HG03442 (cell line): ENCODE measurements at regions not wholly inside any gene's neighbourhood (a gene's known extent, or its start where the extent isn't known, plus 50 kb on each side); places are given as distances from the start of the nearest gene placed in this dataset.

Experiments used
- ATAC-seq: cut with Tn5 transposase; IDR thresholded peaks from one replicate; pipeline ENCODE4 v1.9.1; 2021; ENCODE audit warnings: mild to moderate bottlenecking, moderate library complexity; ENCODE audit not compliant: unreplicated experiment

DNA sequence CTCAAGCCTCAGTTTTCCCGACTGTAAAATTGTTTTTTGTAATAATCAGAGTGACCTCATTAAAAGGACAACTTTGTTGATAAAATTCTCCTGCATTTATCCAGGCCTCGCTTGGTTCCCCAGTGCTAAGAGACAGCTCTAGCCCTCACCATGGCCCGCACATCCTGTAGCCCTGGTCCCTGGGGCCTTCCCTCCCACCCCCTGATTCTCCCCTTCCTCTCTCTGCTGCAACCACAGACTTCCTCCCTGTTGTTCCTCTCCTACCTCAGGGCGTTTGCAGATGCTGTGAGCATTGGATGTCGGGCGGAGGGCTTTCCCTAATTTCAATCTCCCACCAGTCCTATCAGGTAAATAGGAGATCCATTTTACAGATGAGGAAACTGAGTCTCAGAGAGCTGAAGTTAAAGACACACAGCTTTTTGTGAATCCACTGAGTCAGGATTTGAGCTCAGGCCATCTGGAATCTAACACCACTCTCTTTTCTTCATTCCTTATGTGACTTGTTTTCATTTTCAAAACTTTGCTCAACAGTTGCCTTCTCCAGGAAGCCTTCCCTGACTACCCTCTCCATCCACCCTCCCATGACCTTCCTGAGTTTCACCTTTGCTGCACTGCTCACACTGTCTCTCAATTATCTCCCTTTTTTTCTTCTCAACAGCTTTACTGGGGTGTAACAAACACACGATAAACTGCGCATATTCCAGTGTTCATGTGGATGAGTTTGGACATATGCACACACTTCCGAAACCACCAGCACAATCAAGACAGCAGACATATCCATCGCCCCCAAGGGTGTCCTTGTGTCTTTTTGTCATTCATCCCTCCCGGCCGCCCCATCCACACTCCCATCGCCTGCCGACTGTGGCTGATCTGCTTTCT lies 107.1 kb downstream of the CEBPB start:
- no peak for ATAC-seq

GRCh38 chr20:50298554-50299324 lies 108.1 kb downstream of the CEBPB start:
- no peak for ATAC-seq

DNA sequence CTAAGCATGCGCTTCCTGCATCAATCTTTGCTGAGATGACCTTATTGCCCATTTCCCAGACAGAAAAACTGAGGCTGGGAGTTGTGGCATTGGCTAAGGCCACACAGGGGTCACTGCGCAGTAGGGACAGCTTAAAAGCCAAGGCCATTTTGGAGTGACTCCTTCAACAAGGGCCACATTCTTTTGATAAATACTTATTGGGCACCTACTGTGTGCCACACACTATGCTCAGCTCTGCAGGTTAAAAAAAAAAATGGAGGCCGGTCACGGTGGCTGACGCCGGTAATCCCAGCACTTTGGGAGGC lies 108.6 kb downstream of the CEBPB start:
- ATAC-seq = no peak

- no peak for ATAC-seq
These were observed 110.5 kb downstream of the CEBPB start for GRCh38 chr20:50301165-50301564.

DNA sequence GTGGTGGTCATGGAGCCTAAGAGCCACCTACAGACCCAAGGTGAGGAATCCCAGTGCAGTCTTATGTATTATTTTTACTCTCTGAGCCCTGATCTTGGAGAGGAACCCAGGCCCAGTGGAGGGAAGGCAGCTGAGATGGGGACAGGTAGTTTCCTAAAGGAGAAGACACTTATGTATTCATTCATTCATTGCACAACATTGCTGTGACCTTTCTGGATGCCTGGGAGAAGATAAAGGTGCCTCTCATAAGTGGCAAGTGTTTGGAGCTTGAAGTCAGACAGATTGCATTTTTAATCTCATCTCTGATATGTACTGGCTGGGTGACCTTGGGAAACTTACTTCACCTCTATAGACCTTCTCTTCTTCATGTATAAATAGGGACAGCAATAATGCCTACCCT lies 111.1 kb downstream of the CEBPB start:
- no peak for ATAC-seq

GRCh38 chr20:50302341-50303057 lies 111.9 kb downstream of the CEBPB start:
- no peak for ATAC-seq

GRCh38 chr20:50303573-50304500 lies 113.2 kb downstream of the CEBPB start:
- ATAC-seq = no peak

DNA sequence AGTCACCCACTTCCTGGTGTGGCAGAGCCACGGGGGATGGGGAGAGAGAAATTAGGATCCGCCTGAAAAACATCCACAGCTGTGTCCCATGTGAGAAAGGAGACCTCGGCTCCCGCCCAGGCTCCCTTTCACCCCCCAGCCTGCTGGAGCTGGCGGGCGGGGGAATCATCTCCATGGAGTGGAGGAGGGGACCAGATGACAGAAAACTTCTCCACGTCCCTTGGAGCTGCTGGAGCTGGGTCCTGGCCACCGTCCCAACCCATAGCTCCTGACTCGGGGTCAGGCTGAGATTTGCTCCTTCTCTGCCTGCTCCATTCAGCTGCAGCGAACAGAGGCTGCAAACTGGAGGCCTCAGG lies 113.8 kb downstream of the CEBPB start:
- ATAC-seq = no peak

DNA sequence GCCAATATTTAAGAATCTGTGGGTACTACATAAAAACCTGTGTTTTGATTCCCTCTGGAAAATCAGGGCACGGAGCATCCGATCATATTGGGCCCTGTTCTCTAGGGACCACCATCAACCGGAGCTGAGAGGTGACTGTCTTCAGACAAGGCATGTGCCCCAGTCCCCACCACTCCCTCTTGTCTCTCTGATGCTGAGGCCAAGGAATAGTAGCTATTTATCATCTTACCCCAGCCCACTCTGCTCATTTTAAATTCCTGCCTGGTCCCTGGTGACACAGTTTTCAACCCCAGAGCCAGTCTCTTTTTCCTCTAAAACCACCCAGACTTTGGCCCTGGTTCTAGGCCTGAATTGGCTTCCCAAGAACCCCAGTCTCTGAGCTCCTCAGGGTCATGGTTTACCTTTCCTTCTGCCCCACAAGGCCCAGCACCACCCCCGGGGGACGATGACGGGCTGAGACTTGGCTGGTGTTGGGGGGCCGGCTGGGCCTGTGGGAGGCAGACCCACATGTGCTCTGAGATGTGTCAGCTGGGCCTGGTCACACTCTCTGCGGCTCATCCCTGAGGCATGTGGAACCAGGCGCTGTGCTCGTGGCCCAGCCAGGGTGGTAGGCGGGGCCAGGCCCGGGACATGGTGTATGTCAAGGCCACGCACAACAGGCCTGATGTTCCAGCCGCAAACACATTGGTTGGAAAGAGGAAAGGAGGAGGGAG lies 114.4 kb downstream of the CEBPB start:
- ATAC-seq = no peak

DNA sequence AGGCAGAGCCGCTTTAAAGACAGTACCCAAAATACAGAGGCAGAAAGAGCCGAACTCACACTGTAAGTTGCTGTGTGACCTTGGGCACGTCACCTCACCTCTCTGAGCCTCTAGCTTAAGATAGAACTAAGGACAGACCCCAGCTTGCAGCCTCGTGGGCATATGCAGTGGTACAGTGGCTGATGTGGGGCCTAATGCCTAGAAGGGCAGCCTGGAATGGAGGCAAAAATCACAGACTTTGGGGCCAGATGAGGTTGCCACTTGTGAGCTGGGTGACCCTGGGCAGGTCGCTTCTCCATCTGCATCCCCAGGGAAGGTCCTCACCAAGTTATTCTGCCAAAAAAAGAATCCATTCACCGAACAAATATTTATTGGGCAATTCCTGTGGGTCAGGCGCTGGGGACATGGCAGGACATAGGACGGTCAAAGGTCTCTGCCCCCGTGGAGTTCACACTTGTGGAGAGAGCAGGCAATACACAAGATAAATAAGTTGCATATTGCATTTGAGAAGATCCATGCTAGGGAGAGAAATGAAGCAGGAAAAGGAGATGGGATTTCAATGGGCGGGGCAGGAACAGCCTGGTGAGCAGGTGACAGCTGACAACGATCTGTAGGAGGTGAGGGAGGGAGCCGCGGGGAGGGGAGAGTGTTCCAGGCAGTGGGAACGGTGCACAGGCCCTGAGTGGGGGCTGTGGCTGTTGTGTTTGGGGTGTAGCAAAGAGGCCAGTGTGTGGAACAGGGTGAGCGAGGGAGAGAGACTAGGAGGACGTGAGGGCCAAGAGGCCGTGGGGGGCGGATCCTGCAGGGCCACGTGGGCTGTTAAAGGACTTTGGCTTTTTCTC lies 115.2 kb downstream of the CEBPB start:
- ATAC-seq = no peak

GRCh38 chr20:50306478-50307423 lies 116.1 kb downstream of the CEBPB start:
- no peak for ATAC-seq

DNA sequence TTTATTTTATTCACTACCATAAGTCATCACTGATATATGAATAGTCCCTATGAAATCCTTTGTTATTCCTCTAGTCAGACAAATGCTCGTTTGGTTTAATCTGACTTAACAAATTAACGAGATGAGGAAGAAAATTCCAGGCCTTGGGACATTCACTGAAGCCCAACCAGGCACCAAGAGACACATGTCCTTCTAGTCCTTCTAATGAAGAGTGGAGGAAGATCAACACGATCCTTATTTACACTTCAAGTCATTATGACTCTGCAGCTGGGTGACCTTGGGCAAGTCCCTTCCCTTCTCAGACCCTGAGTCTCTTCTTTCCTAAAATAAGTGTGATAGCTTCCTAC lies 117.5 kb downstream of the CEBPB start:
- no peak for ATAC-seq

DNA sequence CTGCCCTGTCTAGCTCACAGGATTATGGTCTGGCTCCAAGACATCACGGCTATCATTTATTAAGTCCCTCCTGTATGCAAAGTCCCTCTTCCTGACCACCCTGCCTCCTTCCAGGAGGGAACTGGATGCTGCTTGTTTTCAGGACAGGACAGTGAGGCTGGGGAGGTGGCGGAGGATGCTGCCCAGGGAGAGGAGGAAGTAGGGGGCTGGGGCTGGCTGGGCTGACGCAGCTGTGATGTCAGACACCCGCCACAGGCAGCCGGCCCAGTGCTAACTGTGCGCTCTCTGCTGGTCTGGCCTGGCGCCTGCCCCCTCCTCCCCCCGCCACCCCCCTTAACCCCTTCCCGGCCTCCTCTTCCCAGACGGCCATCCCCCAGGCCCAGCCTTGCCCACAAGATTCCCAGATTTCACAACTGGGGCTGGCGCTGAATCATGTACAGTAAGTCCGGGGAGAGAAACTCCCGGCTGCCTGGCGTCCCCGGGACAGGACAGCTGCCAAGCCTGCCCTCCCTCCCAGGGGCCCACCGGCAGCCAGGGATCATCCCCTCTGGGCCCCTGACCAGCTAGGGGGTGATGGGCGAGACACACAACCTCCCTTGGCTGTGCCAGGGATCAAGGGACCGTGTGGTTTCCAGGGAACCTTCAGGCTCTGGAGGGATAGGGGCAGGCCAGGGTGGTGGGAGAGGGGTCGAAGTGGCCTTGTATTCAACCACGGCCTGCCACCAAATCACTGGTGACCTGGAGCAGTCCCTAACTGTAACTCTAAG lies 118.1 kb downstream of the CEBPB start:
- no peak for ATAC-seq

- ATAC-seq = no peak
These were observed 118.7 kb downstream of the CEBPB start for GRCh38 chr20:50309280-50309763.

DNA sequence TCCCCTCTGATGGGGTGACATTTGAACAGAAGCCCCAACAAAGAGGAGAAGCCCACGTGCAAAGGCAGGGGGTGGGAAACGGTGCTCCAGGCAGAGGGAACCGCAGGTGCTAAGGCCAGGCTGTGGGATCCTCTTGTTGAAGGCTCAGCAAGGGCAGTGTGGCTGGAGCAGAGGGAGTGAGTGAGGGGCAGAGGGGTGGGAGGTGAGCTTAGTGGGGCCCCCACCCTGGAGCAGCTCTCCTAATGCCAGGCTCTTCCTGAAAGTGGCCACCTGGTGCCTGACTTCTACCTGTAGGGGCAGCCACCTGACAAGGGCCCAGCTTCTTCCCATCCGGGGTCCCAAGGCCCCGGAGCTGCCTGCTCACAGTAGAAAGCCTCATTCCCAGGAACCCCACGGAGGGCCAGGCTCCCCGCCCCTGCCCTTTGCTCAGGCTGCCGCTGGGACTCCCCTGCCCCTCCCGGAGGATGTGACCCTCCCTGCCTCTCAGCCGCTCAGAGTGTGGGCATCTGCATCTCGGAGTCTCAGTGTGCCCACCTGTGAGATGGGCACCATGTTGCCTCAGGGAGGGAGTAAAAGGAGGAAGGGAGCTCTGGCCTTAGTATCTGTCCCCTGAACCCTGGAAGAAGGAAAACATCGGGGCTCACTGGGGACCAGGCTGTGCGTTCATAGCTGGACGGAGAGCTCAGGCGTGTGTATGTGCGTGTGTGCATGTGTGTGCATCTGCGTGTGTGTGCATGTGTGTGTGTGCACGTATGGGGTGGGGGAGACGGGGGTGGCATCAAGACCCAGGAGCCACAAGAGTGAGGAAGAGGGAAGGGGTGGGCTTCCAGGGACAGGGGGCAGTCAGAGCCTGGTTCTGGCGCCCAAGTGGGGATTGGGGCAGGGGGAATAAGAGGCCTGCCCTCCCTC lies 119.4 kb downstream of the CEBPB start:
- no peak for ATAC-seq

DNA sequence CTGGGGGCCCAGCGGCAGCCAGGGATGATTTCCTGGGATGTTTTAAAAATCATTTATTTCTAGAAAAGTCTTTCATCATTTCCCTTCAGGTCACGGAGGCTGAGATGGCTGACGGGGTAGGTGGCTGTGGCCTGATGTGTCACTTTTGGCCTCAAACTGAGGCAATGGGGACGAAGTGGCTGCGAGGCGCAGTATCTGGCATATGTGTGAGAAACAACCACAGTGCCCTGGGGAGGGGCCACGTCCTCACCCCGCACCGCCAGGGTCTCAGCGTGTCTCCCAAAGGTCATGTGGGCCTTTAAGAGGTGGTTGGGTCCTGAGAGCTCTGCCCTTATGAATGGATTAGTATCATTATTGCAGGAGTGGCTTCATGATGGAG lies 120.0 kb downstream of the CEBPB start:
- no peak for ATAC-seq
